ENCODE measurements at regions not wholly inside any gene's neighbourhood (a gene's known extent, or its start where the extent isn't known, plus 50 kb on each side); places are given as distances from the start of the nearest gene placed in this dataset.

GRCh38 chr4:120466429-120466828 is 399.8 kb upstream of the MAD2L1 start:
- H3K36me3 ChIP-seq (ENCODE audit: control insufficient read depth, insufficient read depth, low read length, severe bottlenecking): no peaks in the 10 kb centered on the region
- no peak overlapping the region for H3K9ac ChIP-seq (ENCODE audit: low read length)
- no peaks in the 10 kb centered on the region for H3K9me3 ChIP-seq (ENCODE audit: control insufficient read depth, low read length)
- peaks cover 18% of the 10 kb centered on the region for H3K4me1 ChIP-seq (ENCODE audit: control insufficient read depth, insufficient read depth, low read length)
- DNase-seq (ENCODE audit: low read depth): no peak
- peak overlapping the region; percentile 14 for H3K4me3 ChIP-seq (ENCODE audit: low read length)
- no peaks in the 10 kb centered on the region for H3K27me3 ChIP-seq (replicated peaks; ENCODE audit: control insufficient read depth, insufficient read depth, low read length)

DNA sequence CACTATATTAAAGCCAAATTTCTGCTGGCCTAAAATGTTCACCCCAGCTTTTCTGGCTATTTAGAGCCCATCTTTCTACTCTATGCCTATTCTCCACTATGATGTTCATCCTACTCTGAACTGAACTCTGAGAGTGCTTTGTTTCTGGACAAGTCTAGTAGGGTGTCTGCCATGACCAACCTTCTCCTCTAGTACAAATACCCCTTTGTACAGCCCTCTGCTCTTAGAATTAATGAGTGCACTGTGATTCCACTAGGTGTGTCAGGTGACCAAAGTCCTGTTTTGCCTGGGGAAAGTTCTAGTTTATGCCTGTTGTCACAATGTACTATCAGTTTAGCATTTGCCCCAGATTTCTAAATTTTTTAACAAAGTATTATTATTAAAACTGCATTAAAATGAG is 388.1 kb upstream of the MAD2L1 start:
- no peak overlapping the region for H3K4me3 ChIP-seq (ENCODE audit: low read length)
- no peak overlapping the region for H3K9ac ChIP-seq (ENCODE audit: low read length)
- no peaks in the 10 kb centered on the region for H3K27me3 ChIP-seq (replicated peaks; ENCODE audit: control insufficient read depth, insufficient read depth, low read length)
- no peaks in the 10 kb centered on the region for H3K9me3 ChIP-seq (ENCODE audit: control insufficient read depth, low read length)
- peaks cover 18% of the 10 kb centered on the region for H3K4me1 ChIP-seq (ENCODE audit: control insufficient read depth, insufficient read depth, low read length)
- no peak for DNase-seq (ENCODE audit: low read depth)
- no peaks in the 10 kb centered on the region for H3K36me3 ChIP-seq (ENCODE audit: control insufficient read depth, insufficient read depth, low read length, severe bottlenecking)

DNA sequence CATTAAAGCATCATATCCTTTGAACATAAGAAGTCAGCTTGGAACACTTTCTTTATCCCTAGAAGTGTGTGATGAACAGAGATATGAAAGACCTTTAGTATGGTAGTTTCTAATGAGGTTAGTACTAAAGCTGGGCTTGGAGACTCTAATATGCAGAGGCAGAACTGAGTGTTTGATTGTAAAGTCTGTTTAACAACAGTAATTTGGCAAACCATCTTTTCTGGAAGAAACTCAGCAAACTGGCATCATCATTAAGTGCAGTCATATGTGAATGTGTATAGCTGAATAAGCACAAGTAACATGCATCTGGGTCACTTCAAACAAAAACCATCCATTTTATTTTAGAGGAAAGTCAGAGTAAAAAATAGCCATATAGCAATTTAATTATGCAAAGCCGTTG is 385.9 kb upstream of the MAD2L1 start:
- H3K4me3 ChIP-seq (ENCODE audit: low read length): peak overlapping the region; percentile 15
- DNase-seq (ENCODE audit: low read depth): no peak

DNA sequence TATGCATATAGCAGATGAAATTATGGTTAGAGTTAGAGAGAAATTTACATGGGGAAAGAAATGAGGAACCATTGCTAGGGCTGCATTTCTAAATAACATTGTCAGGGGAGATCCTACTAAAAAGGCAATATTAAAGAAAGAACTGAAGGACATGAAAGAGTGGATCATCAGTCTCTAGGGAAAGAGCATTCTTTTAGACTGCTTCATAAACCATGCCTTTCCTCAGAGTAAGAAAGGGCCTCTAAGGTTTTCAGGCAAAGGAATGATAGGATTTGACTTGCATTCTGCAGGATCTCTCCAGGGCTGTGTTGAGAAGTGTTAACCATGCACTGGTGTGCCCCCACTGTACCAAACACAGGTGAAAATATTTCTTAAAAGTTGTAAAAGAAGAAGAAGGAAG is 385.4 kb upstream of the MAD2L1 start:
- Histone ChIP-seq H3K27me3 (replicated peaks; ENCODE audit: control insufficient read depth, insufficient read depth, low read length) (no peaks in the 10 kb centered on the region), H3K4me3 (ENCODE audit: low read length) (peak overlapping the region; percentile 15), H3K9me3 (ENCODE audit: control insufficient read depth, low read length) (no peaks in the 10 kb centered on the region), H3K36me3 (ENCODE audit: control insufficient read depth, insufficient read depth, low read length, severe bottlenecking) (no peaks in the 10 kb centered on the region), H3K4me1 (ENCODE audit: control insufficient read depth, insufficient read depth, low read length) (peaks cover 30% of the 10 kb centered on the region), H3K9ac (ENCODE audit: low read length) (peak overlapping the region; percentile 62)
- DNase-seq (ENCODE audit: low read depth): peak; percentile 62

More for the DNA sequence above, 385.9 kb upstream of the MAD2L1 start:
- no peaks in the 10 kb centered on the region for H3K27me3 ChIP-seq (replicated peaks; ENCODE audit: control insufficient read depth, insufficient read depth, low read length)
- no peaks in the 10 kb centered on the region for H3K36me3 ChIP-seq (ENCODE audit: control insufficient read depth, insufficient read depth, low read length, severe bottlenecking)
- H3K9me3 ChIP-seq (ENCODE audit: control insufficient read depth, low read length): no peaks in the 10 kb centered on the region
- H3K9ac ChIP-seq (ENCODE audit: low read length): peak overlapping the region; percentile 62
- peaks cover 26% of the 10 kb centered on the region for H3K4me1 ChIP-seq (ENCODE audit: control insufficient read depth, insufficient read depth, low read length)

DNA sequence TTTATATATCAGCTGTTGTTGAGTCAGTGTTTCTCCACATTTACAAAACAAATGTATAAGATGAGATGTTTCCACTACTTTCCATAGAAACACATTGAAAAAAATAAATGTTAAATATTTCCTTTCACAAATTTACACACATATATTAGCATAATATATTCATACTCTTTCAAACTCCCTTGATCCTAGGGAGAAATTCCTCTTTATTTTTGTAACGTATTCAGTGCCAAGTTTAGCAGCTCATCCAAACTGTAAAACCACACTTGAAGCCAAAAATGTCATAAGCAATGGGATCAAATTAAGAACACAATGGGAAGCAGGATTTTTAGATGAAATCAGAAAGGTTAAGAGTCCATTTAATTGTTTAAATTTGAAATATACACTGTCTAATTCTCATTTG is 381.1 kb upstream of the MAD2L1 start:
- Histone ChIP-seq H3K9ac (ENCODE audit: low read length) (peak overlapping the region; percentile 33), H3K9me3 (ENCODE audit: control insufficient read depth, low read length) (no peaks in the 10 kb centered on the region), H3K4me1 (ENCODE audit: control insufficient read depth, insufficient read depth, low read length) (peaks cover 48% of the 10 kb centered on the region), H3K4me3 (ENCODE audit: low read length) (peak overlapping the region; percentile 42), H3K36me3 (ENCODE audit: control insufficient read depth, insufficient read depth, low read length, severe bottlenecking) (no peaks in the 10 kb centered on the region), H3K27me3 (replicated peaks; ENCODE audit: control insufficient read depth, insufficient read depth, low read length) (no peaks in the 10 kb centered on the region)
- no peak for DNase-seq (ENCODE audit: low read depth)

GRCh38 chr4:120446051-120446567 is 379.5 kb upstream of the MAD2L1 start:
- no peaks in the 10 kb centered on the region for H3K27me3 ChIP-seq (replicated peaks; ENCODE audit: control insufficient read depth, insufficient read depth, low read length)
- H3K9me3 ChIP-seq (ENCODE audit: control insufficient read depth, low read length): no peaks in the 10 kb centered on the region
- peak overlapping the region; percentile 29 for H3K4me3 ChIP-seq (ENCODE audit: low read length)
- peak; percentile 21 for DNase-seq (ENCODE audit: low read depth)
- H3K4me1 ChIP-seq (ENCODE audit: control insufficient read depth, insufficient read depth, low read length): peaks cover 38% of the 10 kb centered on the region
- peak overlapping the region; percentile 25 for H3K9ac ChIP-seq (ENCODE audit: low read length)
- no peaks in the 10 kb centered on the region for H3K36me3 ChIP-seq (ENCODE audit: control insufficient read depth, insufficient read depth, low read length, severe bottlenecking)

- peaks cover 44% of the 10 kb centered on the region for H3K4me1 ChIP-seq (ENCODE audit: control insufficient read depth, insufficient read depth, low read length)
- no peaks in the 10 kb centered on the region for H3K36me3 ChIP-seq (ENCODE audit: control insufficient read depth, insufficient read depth, low read length, severe bottlenecking)
- H3K9me3 ChIP-seq (ENCODE audit: control insufficient read depth, low read length): no peaks in the 10 kb centered on the region
- no peak for DNase-seq (ENCODE audit: low read depth)
- no peaks in the 10 kb centered on the region for H3K27me3 ChIP-seq (replicated peaks; ENCODE audit: control insufficient read depth, insufficient read depth, low read length)
- no peak overlapping the region for H3K4me3 ChIP-seq (ENCODE audit: low read length)
- H3K9ac ChIP-seq (ENCODE audit: low read length): no peak overlapping the region
Observed at GRCh38 chr4:120445186-120445585, 378.5 kb upstream of the MAD2L1 start.

- Histone ChIP-seq H3K4me1 (ENCODE audit: control insufficient read depth, insufficient read depth, low read length) (peaks cover 42% of the 10 kb centered on the region), H3K27me3 (replicated peaks; ENCODE audit: control insufficient read depth, insufficient read depth, low read length) (no peaks in the 10 kb centered on the region), H3K36me3 (ENCODE audit: control insufficient read depth, insufficient read depth, low read length, severe bottlenecking) (no peaks in the 10 kb centered on the region), H3K4me3 (ENCODE audit: low read length) (no peak overlapping the region), H3K9ac (ENCODE audit: low read length) (peak overlapping the region; percentile 43), H3K9me3 (ENCODE audit: control insufficient read depth, low read length) (no peaks in the 10 kb centered on the region)
- DNase-seq (ENCODE audit: low read depth): peak; percentile 88
Observed at GRCh38 chr4:120443116-120443515, 376.5 kb upstream of the MAD2L1 start.

DNA sequence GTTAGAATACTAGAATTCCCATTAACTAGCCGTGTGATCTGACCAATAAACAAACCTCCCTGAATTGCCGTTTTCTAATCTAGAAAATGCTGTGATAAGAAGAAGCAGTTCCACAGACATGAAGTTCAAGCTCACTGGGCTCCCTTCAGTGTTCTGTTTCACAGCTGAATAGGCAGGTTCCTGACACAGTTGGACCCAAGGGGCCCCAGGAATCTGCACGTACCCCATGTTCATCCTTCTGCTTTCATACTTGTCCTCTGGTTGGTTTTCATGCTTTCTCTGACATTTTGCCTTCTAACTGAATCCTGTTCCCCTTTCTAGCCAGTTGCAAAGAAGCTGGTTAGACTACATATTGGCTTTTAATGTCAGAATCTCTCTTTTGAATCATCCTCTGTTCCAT is 374.1 kb upstream of the MAD2L1 start:
- Histone ChIP-seq H3K4me1 (ENCODE audit: control insufficient read depth, insufficient read depth, low read length) (peaks cover 31% of the 10 kb centered on the region), H3K9me3 (ENCODE audit: control insufficient read depth, low read length) (no peaks in the 10 kb centered on the region), H3K9ac (ENCODE audit: low read length) (no peak overlapping the region), H3K4me3 (ENCODE audit: low read length) (no peak overlapping the region), H3K27me3 (replicated peaks; ENCODE audit: control insufficient read depth, insufficient read depth, low read length) (no peaks in the 10 kb centered on the region), H3K36me3 (ENCODE audit: control insufficient read depth, insufficient read depth, low read length, severe bottlenecking) (no peaks in the 10 kb centered on the region)
- DNase-seq (ENCODE audit: low read depth): no peak

- H3K9me3 ChIP-seq (ENCODE audit: control insufficient read depth, low read length): no peaks in the 10 kb centered on the region
- peaks cover 16% of the 10 kb centered on the region for H3K4me1 ChIP-seq (ENCODE audit: control insufficient read depth, insufficient read depth, low read length)
- no peaks in the 10 kb centered on the region for H3K27me3 ChIP-seq (replicated peaks; ENCODE audit: control insufficient read depth, insufficient read depth, low read length)
- no peak for DNase-seq (ENCODE audit: low read depth)
- H3K36me3 ChIP-seq (ENCODE audit: control insufficient read depth, insufficient read depth, low read length, severe bottlenecking): no peaks in the 10 kb centered on the region
- no peak overlapping the region for H3K9ac ChIP-seq (ENCODE audit: low read length)
- no peak overlapping the region for H3K4me3 ChIP-seq (ENCODE audit: low read length)
Observed at GRCh38 chr4:120435179-120435578, 368.5 kb upstream of the MAD2L1 start.

DNA sequence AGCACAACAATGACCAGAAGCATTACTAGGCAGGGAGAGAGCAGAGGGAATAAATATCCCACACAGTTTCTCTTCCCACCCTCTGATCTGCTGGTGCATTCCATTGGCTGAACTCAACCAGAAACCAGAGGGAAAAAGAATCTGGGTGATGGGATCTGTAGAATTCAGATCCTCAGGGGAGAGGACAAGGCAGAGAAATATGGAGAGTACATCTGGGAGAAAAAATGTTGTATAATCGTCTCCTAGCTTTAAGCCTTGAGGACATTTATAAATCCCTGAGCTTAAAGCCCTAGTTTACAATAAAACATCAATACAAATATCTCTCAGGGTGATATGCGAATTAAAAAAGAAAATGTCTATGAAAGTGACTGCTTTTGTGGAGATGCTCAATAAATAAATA is 368.1 kb upstream of the MAD2L1 start:
- Histone ChIP-seq H3K4me3 (ENCODE audit: low read length) (no peak overlapping the region), H3K9me3 (ENCODE audit: control insufficient read depth, low read length) (no peaks in the 10 kb centered on the region)

DNA sequence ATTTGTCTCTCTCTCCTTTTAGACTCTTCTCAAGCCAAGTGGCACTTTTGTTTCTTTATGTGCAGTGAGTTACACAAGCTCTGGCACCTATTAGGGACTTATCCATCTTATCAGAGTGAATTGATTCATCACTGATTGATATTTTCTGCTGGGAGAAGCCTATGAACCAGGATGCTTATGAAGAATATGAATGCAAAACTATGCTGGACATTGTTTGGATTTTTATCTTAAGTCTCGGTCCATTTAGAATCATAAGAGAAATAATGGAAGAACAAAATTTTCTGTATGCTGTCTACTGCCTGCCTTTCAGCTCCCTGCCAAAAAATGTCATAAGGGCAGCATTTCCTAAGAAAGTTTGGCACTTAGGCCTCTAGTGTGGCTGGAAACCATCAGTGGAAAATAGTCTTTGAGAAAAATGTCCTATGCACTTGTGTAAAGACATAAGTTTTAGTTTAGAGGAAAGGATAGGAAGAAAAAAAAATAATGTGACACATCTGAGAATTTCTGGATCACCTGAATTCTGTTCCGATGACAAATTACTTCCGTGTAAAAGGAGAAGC is 365.7 kb upstream of the MAD2L1 start:
- peaks cover 16% of the 10 kb centered on the region for H3K4me1 ChIP-seq (ENCODE audit: control insufficient read depth, insufficient read depth, low read length)
- no peaks in the 10 kb centered on the region for H3K27me3 ChIP-seq (replicated peaks; ENCODE audit: control insufficient read depth, insufficient read depth, low read length)
- H3K9me3 ChIP-seq (ENCODE audit: control insufficient read depth, low read length): no peaks in the 10 kb centered on the region
- H3K9ac ChIP-seq (ENCODE audit: low read length): no peak overlapping the region
- no peaks in the 10 kb centered on the region for H3K36me3 ChIP-seq (ENCODE audit: control insufficient read depth, insufficient read depth, low read length, severe bottlenecking)
- peak; percentile 64 for DNase-seq (ENCODE audit: low read depth)
- H3K4me3 ChIP-seq (ENCODE audit: low read length): no peak overlapping the region

More for the DNA sequence above, 368.1 kb upstream of the MAD2L1 start:
- Histone ChIP-seq H3K27me3 (replicated peaks; ENCODE audit: control insufficient read depth, insufficient read depth, low read length) (no peaks in the 10 kb centered on the region), H3K36me3 (ENCODE audit: control insufficient read depth, insufficient read depth, low read length, severe bottlenecking) (no peaks in the 10 kb centered on the region), H3K9ac (ENCODE audit: low read length) (no peak overlapping the region), H3K4me1 (ENCODE audit: control insufficient read depth, insufficient read depth, low read length) (peaks cover 16% of the 10 kb centered on the region)
- DNase-seq (ENCODE audit: low read depth): no peak
